T47D (cell line): ENCODE measurements at regions not wholly inside any gene's neighbourhood (a gene's known extent, or its start where the extent isn't known, plus 50 kb on each side); places are given as distances from the start of the nearest gene placed in this dataset.

Source experiments
- DNase-seq, 2 experiments: peaks; one replicate each; pipeline versions ENCODE4 v3.0.0 to v3.0.0-alpha.2; 2011 to 2012; ENCODE audit warnings: low read depth in 1 of 2, low spot score in 1 of 2
- JUND ChIP-seq: IDR thresholded peaks from 2 replicates; pipeline ENCODE4 v1.6.1; 2012; ENCODE audit warnings: low read depth
- in situ Hi-C: cut with HindIII; loops from 2 replicates; pipeline ENCODE4 v1.10.0; 2016; ENCODE audit warnings: low sequenced_read_pairs, low pct_unique_long_range_greater_than_20kb

- in situ Hi-C loops: no loop called here
- no peak for TF ChIP-seq JUND
- no peak for DNase-seq
These were observed 185.5 kb upstream of the ZC3H12A start for GRCh38 chr1:37288900-37289299.

- in situ Hi-C loops: no loop called here
- TF ChIP-seq JUND: no peak
- DNase-seq: no peak
These were observed 183.7 kb upstream of the ZC3H12A start for GRCh38 chr1:37290718-37291117.

- no peak for DNase-seq
- TF ChIP-seq JUND: no peak
- in situ Hi-C loops: no loop called here
These were observed 181.6 kb upstream of the ZC3H12A start for GRCh38 chr1:37292789-37293188.

- DNase-seq: no peak
- in situ Hi-C loops: no loop called here
- TF ChIP-seq JUND: no peak
These were observed 180.3 kb upstream of the ZC3H12A start for GRCh38 chr1:37294096-37294495.

- DNase-seq: no peak
- no peak for TF ChIP-seq JUND
- in situ Hi-C loops: no loop called here
These were observed 179.9 kb upstream of the ZC3H12A start for GRCh38 chr1:37294529-37294928.

GRCh38 chr1:37298769-37299168 lies 175.6 kb upstream of the ZC3H12A start:
- DNase-seq: no peak
- TF ChIP-seq JUND: no peak
- in situ Hi-C loops: no loop called here

GRCh38 chr1:37299216-37299615 lies 175.2 kb upstream of the ZC3H12A start:
- no peak for TF ChIP-seq JUND
- in situ Hi-C loops: no loop called here
- DNase-seq: no peak

- no peak for TF ChIP-seq JUND
- no peak for DNase-seq
- in situ Hi-C loops: no loop called here
These were observed 170.4 kb upstream of the ZC3H12A start for GRCh38 chr1:37303884-37304574.

- in situ Hi-C loops: no loop called here
- TF ChIP-seq JUND: no peak
- DNase-seq: no peak
These were observed 169.3 kb upstream of the ZC3H12A start for GRCh38 chr1:37305108-37305507.

- DNase-seq: no peak
- no peak for TF ChIP-seq JUND
- in situ Hi-C loops: no loop called here
These were observed 168.5 kb upstream of the ZC3H12A start for GRCh38 chr1:37305841-37306240.

- no peak for TF ChIP-seq JUND
- in situ Hi-C loops: no loop called here
- DNase-seq: peak; percentile 14 to 52
These were observed 167.9 kb upstream of the ZC3H12A start for GRCh38 chr1:37306461-37306860.

- TF ChIP-seq JUND: no peak
- DNase-seq: no peak
- in situ Hi-C loops: no loop called here
These were observed 167.5 kb upstream of the ZC3H12A start for GRCh38 chr1:37306871-37307270.

- peak in 1 of 2 experiments; percentile 23 for DNase-seq
- no peak for TF ChIP-seq JUND
- in situ Hi-C loops: no loop called here
These were observed 166.1 kb upstream of the ZC3H12A start for GRCh38 chr1:37308031-37308960.
